ENCODE measurements at regions not wholly inside any gene's neighbourhood (a gene's known extent, or its start where the extent isn't known, plus 50 kb on each side); places are given as distances from the start of the nearest gene placed in this dataset.

DNA sequence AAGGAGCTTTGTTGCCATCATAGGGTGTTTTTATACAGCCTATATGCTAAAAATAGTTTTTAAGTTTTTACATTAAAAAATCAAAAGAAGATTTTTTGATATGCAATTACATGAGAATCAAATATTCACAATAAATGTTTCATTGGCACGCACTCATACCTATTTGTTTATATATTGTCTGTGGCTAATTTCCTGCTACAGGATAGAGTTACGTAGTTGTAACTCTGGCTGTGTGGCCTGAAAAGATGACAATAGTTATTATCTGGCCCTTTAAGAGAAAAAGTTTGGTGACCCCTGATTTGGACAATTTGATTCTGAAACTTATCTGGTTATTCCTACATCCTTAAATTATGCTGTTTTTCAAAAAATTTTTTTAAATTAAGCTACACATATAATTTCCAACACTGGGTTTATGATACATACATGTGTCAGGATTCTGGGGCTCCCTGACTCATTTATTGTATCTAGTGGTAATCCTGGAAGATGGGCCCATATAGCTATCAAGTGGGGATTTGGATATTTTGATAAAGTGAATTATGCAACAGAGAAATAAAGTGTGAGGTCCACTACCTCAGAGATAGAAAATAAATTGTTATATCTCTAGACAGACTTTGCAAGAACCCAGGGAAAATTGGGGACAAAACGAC is 370.2 kb upstream of the LYPLAL1 start:
- DNase-seq (ENCODE audit: insufficient read length, low spot score) (no peak), FAIRE-seq (no peak)
- TF ChIP-seq TAF1 (IDR thresholded peaks at IDR 0.05; ENCODE audit: low read depth, low read length) (no peak), POU2F2 (IDR thresholded peaks at IDR 0.05; ENCODE audit: low read depth, low read length) (no peak), SPI1 (IDR thresholded peaks at IDR 0.05; ENCODE audit: low read depth, low read length) (no peak), POLR2AphosphoS5 (IDR thresholded peaks at IDR 0.05; ENCODE audit: low read depth, low read length) (no peak), PAX5 (IDR thresholded peaks at IDR 0.05; ENCODE audit: insufficient read depth, low read length, severe bottlenecking) (no peak), POLR2A (IDR thresholded peaks at IDR 0.05; ENCODE audit: low read depth, low read length) (no peak)

DNA sequence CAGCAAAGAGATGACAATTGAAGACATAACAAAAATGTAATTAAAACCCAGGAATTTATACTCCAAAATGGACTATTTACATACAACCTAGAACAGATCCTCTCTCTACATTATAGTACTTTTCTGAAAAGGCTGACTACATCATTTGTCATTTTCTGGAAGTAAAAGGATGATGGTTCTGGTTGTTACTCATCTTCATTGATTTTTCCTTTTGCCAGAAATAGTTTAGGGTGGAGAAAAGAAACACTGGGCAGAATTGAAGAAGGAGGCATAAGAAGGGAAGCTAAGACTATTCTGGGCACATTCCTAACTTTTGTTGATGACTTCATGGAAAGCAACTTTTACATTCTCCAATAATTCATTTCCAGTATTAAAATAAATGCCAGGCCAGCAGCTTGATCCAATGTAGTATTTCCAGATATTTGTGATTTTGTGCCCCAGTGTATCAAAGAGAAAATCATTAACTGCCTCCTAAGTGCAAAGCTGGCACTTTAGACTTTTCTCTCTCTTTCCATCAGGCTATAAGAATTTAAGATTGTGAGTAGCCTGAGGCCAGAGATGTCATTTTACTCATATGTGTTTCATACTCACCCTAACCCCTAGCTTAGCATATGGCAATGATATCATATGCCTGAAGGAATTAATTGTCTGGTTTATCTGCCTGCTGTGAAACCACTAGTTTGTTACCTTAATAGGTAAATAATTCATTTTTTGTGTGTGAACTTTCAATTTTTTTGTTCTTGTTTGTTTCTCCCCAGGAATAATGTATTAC is 369.5 kb upstream of the LYPLAL1 start:
- TF ChIP-seq POLR2A (IDR thresholded peaks at IDR 0.05; ENCODE audit: low read depth, low read length) (no peak), PAX5 (IDR thresholded peaks at IDR 0.05; ENCODE audit: insufficient read depth, low read length, severe bottlenecking) (no peak), TAF1 (IDR thresholded peaks at IDR 0.05; ENCODE audit: low read depth, low read length) (no peak), SPI1 (IDR thresholded peaks at IDR 0.05; ENCODE audit: low read depth, low read length) (no peak)
- FAIRE-seq (no peak), DNase-seq (ENCODE audit: insufficient read length, low spot score) (no peak)

DNA sequence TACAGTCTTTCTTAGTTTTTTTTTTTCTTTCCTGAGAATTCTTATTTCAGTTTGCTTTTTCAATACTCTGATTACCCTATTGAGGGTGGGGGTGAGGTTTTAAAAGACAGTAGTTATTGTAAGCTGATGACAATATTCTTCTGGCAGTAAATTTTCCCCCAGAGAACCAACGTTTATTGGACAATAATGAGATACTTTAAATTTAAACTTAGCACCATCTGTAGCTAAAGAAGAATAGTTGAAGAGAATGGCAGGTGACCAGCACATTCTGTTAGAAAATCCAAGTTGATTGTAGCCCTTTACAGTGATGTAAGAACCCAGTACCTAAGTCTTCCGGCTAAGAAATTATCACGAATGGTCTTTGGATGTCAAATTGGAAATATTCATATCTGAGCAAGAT is 364.6 kb upstream of the LYPLAL1 start:
- FAIRE-seq (no peak), DNase-seq (ENCODE audit: insufficient read length, low spot score) (no peak)
- TF ChIP-seq POLR2AphosphoS5 (IDR thresholded peaks at IDR 0.05; ENCODE audit: low read depth, low read length) (no peak), PAX5 (IDR thresholded peaks at IDR 0.05; ENCODE audit: insufficient read depth, low read length, severe bottlenecking) (no peak), SPI1 (IDR thresholded peaks at IDR 0.05; ENCODE audit: low read depth, low read length) (no peak), POU2F2 (IDR thresholded peaks at IDR 0.05; ENCODE audit: low read depth, low read length) (no peak), POLR2A (IDR thresholded peaks at IDR 0.05; ENCODE audit: low read depth, low read length) (no peak), TAF1 (IDR thresholded peaks at IDR 0.05; ENCODE audit: low read depth, low read length) (no peak)

DNA sequence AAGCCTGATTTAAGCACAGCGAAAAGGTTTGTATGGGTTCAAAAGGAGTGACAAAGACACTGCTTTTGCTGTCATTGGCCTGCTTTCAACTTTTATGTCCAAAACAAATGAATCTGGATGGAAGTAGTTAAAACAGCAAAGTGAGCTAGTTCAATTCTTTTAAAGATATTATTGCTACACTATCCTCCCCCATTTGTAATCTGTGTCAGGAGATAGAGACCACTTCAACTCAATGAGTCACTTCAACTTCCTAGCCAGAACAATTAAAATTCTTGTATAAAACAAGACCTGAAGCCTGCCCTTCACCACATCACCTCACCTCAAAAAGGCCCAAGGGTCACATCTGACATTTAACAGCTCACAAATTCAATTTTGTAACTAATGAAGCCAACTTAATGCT is 364.1 kb upstream of the LYPLAL1 start:
- FAIRE-seq (no peak), DNase-seq (ENCODE audit: insufficient read length, low spot score) (no peak)
- TF ChIP-seq POU2F2 (IDR thresholded peaks at IDR 0.05; ENCODE audit: low read depth, low read length), result no peak
- no peak for TF ChIP-seq POLR2AphosphoS5 (IDR thresholded peaks at IDR 0.05; ENCODE audit: low read depth, low read length)
- TF ChIP-seq TAF1 (IDR thresholded peaks at IDR 0.05; ENCODE audit: low read depth, low read length), result no peak
- no peak for TF ChIP-seq POLR2A (IDR thresholded peaks at IDR 0.05; ENCODE audit: low read depth, low read length)
- no peak for TF ChIP-seq SPI1 (IDR thresholded peaks at IDR 0.05; ENCODE audit: low read depth, low read length)
- TF ChIP-seq PAX5 (IDR thresholded peaks at IDR 0.05; ENCODE audit: insufficient read depth, low read length, severe bottlenecking), result no peak

DNA sequence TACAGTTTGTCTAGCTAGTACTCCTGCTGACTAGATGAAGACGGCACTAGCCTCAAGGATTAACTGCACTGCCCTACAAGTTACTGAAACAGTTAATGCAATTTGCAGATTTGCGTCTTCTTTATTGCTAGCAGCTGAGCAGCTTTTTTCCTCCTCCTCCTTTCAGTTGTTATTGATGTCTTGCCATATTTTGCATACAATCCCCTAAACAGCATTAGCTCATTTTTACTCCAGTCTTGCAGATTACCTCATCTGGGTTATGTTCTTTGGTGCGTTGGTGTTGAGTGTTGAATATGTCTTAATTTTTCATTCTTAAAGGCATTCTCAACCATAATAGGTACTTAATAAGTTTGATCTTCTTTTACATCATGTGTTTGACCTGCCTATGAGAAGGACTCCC is 363.4 kb upstream of the LYPLAL1 start:
- TF ChIP-seq TAF1 (IDR thresholded peaks at IDR 0.05; ENCODE audit: low read depth, low read length) (no peak), POLR2AphosphoS5 (IDR thresholded peaks at IDR 0.05; ENCODE audit: low read depth, low read length) (no peak), PAX5 (IDR thresholded peaks at IDR 0.05; ENCODE audit: insufficient read depth, low read length, severe bottlenecking) (no peak), POLR2A (IDR thresholded peaks at IDR 0.05; ENCODE audit: low read depth, low read length) (no peak), POU2F2 (IDR thresholded peaks at IDR 0.05; ENCODE audit: low read depth, low read length) (no peak), SPI1 (IDR thresholded peaks at IDR 0.05; ENCODE audit: low read depth, low read length) (no peak)
- FAIRE-seq, result no peak
- no peak for DNase-seq (ENCODE audit: insufficient read length, low spot score)

DNA sequence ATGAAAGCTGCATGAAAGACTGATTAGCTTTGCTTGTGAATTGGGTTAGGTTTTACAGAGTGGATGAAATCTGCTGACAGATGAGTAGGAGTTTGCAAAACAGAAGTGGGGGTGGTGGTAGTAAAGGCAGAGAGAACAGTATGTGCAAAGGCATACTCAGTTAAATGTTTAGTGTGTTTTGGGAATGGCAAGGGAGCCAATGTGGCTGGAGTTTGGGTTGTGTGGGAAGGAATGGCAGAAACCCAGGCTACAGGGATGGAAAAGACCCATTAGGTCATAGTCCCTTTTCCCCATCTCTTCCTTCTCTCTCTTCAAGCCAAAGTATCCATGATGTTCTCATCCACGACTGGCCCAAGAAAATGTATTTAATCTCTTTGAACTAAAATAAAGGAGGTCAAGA is 362.2 kb upstream of the LYPLAL1 start:
- DNase-seq (ENCODE audit: insufficient read length, low spot score) (no peak), FAIRE-seq (no peak)
- no peak for TF ChIP-seq TAF1 (IDR thresholded peaks at IDR 0.05; ENCODE audit: low read depth, low read length)
- no peak for TF ChIP-seq PAX5 (IDR thresholded peaks at IDR 0.05; ENCODE audit: insufficient read depth, low read length, severe bottlenecking)
- TF ChIP-seq POLR2AphosphoS5 (IDR thresholded peaks at IDR 0.05; ENCODE audit: low read depth, low read length), result no peak
- TF ChIP-seq POLR2A (IDR thresholded peaks at IDR 0.05; ENCODE audit: low read depth, low read length), result no peak
- no peak for TF ChIP-seq POU2F2 (IDR thresholded peaks at IDR 0.05; ENCODE audit: low read depth, low read length)
- TF ChIP-seq SPI1 (IDR thresholded peaks at IDR 0.05; ENCODE audit: low read depth, low read length), result no peak

DNA sequence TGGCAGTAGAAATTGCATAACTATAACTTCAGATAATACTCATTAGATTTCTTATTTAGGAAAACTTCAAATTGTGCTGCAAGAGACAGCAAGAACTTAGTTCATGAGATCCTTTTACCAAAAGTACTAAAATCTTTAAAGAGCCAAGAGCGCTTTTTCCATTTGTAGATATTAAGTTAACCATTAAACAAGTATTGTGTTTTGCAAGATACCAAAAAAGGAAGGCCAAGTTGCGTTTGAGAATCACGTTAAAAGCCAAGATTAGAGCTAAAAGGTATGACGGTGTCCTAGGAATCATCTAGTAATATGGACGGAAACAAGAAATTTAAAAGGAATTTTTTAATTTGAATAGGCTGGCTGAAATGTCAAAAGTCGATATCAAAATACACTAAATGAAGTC is 361.3 kb upstream of the LYPLAL1 start:
- no peak for DNase-seq (ENCODE audit: insufficient read length, low spot score)
- no peak for TF ChIP-seq PAX5 (IDR thresholded peaks at IDR 0.05; ENCODE audit: insufficient read depth, low read length, severe bottlenecking)
- no peak for TF ChIP-seq SPI1 (IDR thresholded peaks at IDR 0.05; ENCODE audit: low read depth, low read length)
- TF ChIP-seq POLR2AphosphoS5 (IDR thresholded peaks at IDR 0.05; ENCODE audit: low read depth, low read length), result no peak
- TF ChIP-seq POU2F2 (IDR thresholded peaks at IDR 0.05; ENCODE audit: low read depth, low read length), result no peak
- no peak for TF ChIP-seq TAF1 (IDR thresholded peaks at IDR 0.05; ENCODE audit: low read depth, low read length)
- TF ChIP-seq POLR2A (IDR thresholded peaks at IDR 0.05; ENCODE audit: low read depth, low read length), result no peak
- FAIRE-seq, result no peak

DNA sequence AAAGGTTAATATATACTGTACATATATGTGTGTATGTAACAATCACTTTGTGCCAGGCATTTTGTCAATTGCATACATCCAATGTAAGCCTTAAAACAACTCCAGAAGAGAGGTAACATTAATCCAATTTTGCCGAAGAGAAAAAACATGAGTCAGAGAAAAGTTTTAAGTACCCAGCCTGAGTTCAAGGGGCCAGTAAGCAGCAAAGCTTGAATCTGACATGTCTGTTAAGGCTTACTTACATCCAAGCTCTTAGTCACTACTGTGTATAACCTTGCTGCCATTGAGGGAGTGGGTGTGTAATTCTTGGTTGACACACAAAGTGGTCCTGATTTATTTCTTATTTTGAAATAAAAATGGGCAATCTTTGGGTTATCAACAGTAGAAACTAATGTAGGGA is 360.4 kb upstream of the LYPLAL1 start:
- no peak for FAIRE-seq
- TF ChIP-seq POU2F2 (IDR thresholded peaks at IDR 0.05; ENCODE audit: low read depth, low read length) (no peak), PAX5 (IDR thresholded peaks at IDR 0.05; ENCODE audit: insufficient read depth, low read length, severe bottlenecking) (no peak), SPI1 (IDR thresholded peaks at IDR 0.05; ENCODE audit: low read depth, low read length) (no peak), POLR2AphosphoS5 (IDR thresholded peaks at IDR 0.05; ENCODE audit: low read depth, low read length) (no peak), POLR2A (IDR thresholded peaks at IDR 0.05; ENCODE audit: low read depth, low read length) (no peak), TAF1 (IDR thresholded peaks at IDR 0.05; ENCODE audit: low read depth, low read length) (no peak)

DNA sequence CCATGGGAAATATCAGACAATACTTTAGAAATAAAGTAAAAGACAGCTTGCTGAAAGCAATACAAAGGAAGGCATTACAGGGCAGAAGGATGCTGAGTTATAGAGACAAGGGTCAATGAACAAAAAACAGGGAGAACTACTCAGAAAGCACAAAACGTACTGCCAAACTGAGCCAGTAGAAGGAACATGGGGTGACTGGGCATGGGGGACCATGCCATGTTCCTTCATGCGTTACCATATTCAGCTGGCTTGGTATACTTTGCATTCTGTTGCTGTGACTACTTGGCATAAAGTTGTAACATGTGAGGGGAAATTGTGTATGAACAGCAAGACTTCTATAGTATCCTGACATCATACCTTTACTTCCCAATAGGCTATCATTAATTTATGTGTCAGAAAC is 358.6 kb upstream of the LYPLAL1 start:
- no peak for DNase-seq (ENCODE audit: insufficient read length, low spot score)
- TF ChIP-seq POLR2A (IDR thresholded peaks at IDR 0.05; ENCODE audit: low read depth, low read length), result no peak
- no peak for TF ChIP-seq SPI1 (IDR thresholded peaks at IDR 0.05; ENCODE audit: low read depth, low read length)
- TF ChIP-seq TAF1 (IDR thresholded peaks at IDR 0.05; ENCODE audit: low read depth, low read length), result no peak
- no peak for TF ChIP-seq POU2F2 (IDR thresholded peaks at IDR 0.05; ENCODE audit: low read depth, low read length)
- no peak for TF ChIP-seq POLR2AphosphoS5 (IDR thresholded peaks at IDR 0.05; ENCODE audit: low read depth, low read length)
- TF ChIP-seq PAX5 (IDR thresholded peaks at IDR 0.05; ENCODE audit: insufficient read depth, low read length, severe bottlenecking), result no peak
- FAIRE-seq, result no peak

More for the DNA sequence above, 360.4 kb upstream of the LYPLAL1 start:
- no peak for DNase-seq (ENCODE audit: insufficient read length, low spot score)
